GM12874 (cell line): ENCODE measurements at regions not wholly inside any gene's neighbourhood (a gene's known extent, or its start where the extent isn't known, plus 50 kb on each side); places are given as distances from the start of the nearest gene placed in this dataset.

Experiments used
- TF ChIP-seq, protein P1 (sequence below): IDR thresholded peaks from 2 replicates; pipeline ENCODE4 v1.5.1; 2011; ENCODE audit warnings: low read depth, mild to moderate bottlenecking, control low read depth, low read length, moderate library complexity; ENCODE audit not compliant: insufficient read depth

DNA sequence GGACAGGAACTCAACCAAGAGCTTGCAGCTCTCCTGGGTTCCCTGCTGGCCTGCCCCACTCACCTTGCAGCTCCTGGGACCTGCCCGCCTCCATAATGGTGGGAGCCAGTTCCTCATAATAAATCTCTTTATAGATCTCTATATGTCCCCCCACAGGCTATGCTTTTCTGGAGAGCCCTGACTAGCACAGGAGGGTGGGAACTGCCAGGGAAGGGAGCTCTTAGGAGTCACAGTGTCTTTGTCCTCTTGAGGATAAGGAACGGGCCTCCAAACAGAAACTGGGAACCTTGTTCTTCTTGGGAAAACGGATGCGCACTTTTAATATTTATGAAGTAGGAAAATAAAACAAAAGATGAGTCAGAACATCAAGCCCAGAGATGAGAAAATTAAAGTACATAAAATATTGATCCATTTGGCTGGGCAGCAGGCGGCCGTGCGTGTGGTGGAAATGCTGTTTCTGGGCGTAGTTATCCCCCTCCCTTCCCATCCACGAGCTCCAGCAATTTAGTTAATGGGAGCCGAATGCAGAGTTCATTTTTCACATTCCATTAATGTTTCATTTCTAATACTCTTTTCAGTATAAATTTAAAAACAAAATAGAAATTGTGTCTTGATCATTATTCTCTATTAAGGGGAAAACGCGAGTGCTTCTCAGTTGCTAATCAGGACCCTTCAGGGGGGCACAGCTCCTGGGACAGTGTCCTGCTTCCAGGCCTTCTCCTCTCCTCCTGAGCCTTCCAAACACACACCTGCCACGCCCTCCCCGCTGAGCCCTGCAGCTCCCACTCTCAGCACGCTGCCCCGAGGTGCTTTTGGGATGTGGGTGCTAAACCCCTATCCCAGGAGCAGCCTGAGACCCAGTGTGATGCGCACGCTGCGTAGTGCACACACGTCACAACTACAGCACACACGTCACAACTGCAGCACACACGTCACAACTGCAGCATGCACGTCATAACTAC, 323.3 kb upstream of the AJAP1 start:
- TF ChIP-seq, protein P1, sequence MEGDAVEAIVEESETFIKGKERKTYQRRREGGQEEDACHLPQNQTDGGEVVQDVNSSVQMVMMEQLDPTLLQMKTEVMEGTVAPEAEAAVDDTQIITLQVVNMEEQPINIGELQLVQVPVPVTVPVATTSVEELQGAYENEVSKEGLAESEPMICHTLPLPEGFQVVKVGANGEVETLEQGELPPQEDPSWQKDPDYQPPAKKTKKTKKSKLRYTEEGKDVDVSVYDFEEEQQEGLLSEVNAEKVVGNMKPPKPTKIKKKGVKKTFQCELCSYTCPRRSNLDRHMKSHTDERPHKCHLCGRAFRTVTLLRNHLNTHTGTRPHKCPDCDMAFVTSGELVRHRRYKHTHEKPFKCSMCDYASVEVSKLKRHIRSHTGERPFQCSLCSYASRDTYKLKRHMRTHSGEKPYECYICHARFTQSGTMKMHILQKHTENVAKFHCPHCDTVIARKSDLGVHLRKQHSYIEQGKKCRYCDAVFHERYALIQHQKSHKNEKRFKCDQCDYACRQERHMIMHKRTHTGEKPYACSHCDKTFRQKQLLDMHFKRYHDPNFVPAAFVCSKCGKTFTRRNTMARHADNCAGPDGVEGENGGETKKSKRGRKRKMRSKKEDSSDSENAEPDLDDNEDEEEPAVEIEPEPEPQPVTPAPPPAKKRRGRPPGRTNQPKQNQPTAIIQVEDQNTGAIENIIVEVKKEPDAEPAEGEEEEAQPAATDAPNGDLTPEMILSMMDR: no peak

DNA sequence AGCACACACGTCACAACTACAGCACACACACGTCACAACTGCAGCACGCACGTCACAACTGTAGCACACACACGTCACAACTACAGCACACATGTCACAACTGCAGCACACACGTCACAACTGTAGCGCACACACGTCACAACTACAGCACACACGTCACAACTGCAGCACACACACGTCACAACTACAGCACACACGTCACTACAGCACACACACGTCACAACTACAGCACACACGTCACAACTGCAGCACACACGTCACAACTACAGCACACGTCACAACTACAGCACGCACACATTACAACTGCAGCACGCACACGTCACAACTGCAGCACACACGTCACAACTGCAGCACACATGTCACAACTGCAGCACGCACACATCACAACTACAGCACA, 322.6 kb upstream of the AJAP1 start:
- TF ChIP-seq, protein P1: no peak

DNA sequence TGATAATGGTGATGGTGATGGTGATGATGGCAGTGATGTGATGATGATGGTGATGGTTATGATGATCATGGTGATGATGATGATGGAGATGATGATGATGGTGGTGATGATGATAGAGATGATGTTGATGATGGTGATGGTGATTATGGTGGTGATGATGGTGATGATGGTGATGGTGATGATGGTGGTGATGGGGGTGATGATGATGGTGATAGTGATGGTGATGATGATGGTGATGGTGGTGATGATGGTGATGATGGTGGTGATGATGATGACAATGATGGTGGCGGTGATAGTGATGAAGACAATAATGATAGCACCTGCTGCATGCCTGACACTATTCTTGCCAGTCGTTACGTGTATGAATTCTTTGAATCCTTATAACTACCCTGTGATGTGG, 317.9 kb upstream of the AJAP1 start:
- TF ChIP-seq, protein P1: no peak

DNA sequence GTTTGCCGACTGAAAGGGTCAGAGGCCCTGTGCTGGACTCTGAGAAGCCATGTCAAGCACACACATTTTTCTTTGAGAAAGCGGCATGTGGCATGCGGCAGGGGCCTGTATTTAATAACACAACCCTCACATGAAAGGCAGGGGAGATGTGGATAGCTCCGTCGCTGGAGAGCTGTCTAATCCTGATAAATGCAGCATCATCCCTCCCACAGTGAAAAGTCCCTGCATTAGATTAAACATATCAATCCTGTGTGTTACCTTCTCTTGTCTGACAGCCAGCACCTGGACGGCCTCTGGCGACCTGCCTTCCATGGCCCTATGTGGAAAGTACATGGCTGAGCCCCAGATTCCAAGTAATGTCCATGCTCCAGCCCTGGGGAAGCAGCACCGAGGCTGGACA, 313.0 kb upstream of the AJAP1 start:
- TF ChIP-seq, protein P1: no peak

DNA sequence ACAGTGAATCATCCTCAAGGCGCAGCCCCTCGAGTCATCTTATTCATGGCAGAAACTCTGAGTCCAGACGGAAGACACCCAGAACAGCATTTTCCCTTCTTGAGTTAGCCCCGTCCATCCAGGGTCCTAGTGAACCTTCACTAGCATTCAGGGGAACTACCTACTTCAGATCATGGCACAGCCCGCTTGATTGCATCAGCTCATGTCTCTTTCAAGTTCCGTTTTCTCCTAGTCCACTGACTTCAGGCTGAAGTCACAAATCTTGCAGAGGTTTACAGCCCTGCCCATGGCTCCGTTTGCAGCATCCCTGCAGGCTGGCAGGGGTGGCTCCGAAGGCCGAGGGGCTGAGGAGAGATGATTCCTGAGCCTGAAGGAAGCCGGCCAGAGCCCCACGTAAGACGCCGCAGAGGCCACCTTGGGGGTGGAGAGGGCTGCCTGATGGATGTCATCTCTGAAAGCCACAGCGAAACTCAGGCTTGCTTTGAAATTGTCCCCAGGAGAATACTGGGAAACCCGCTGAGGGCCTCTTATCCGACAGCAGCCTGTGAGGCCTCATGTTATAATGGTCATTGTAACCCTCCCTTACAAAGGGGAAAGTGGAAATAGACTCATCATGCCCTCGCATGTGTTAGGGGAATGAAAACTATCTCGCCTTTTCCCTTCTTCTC, 310.2 kb upstream of the AJAP1 start:
- TF ChIP-seq, protein P1: no peak

DNA sequence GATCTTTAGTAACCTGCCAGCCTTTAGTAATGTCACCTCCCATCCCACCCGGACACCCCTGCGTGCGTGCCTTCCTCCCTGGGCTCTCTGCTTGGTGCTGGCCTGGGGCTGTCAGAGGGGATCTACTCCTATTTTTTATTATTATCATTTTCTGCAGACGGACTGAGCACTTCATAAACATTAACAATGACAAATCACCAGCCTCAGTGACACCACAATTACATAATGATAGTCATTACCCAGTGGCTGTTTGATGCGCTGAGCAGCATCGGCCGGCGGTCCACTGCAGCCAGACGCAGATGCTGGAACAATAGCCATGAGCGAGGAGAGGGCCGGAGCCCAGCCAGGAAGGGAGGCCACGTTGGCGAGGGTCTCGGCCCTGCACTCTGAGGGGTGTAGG, 309.3 kb upstream of the AJAP1 start:
- TF ChIP-seq, protein P1: no peak

DNA sequence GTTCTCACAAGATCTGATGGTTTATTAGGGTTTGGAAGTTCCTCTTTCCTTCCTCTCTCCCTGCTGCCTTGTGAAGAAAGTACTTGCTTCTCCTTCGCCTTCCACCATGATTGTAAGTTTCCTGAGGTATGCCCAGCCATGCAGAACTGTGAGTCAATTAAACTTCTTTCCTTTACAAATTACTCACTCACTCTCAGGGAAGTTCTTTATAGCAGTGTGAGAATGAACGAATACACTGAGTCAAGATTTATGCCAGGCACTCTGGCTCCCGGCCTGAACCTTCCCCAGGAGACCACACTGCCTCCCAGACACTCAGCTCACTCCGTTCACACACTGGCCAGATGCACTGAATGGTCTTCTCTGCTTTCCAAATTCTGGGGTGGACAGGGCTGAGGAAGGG, 308.3 kb upstream of the AJAP1 start:
- TF ChIP-seq, protein P1: no peak
